GM10248 (cell line): ENCODE measurements at regions not wholly inside any gene's neighbourhood (a gene's known extent, or its start where the extent isn't known, plus 50 kb on each side); places are given as distances from the start of the nearest gene placed in this dataset.

Source experiments
- CTCF ChIA-PET: fragments of 300-600 bp; sonication (Branson Sonifier 250); formaldehyde crosslinking; extraction: SDS; loops from one replicate; lab custom pipeline; 2021; ENCODE audit warnings: antibody characterized with exemption; lab: Yijun Ruan, JAX
- POLR2A ChIA-PET: fragments of 350-650 bp; sonication (Branson Sonifier 250); formaldehyde crosslinking; extraction: SDS; loops from one replicate; lab custom pipeline; 2020; ENCODE audit warnings: antibody characterized with exemption; lab: Yijun Ruan, JAX
- DNase-seq: peaks from one replicate; pipeline ENCODE4 v3.0.0; 2012; ENCODE audit errors: extremely low spot score
- CTCF ChIP-seq: IDR thresholded peaks from 2 replicates; pipeline ENCODE4 v1.5.1; 2012; ENCODE audit warnings: mild to moderate bottlenecking, low read depth; ENCODE audit errors: extremely low read depth, missing control alignments, control extremely low read depth

GRCh38 chr18:7511106-7511505 is 56.0 kb upstream of the PTPRM start:
- POLR2A ChIA-PET = no interaction called here

GRCh38 chr18:7512348-7512747 is 54.8 kb upstream of the PTPRM start:
- no peak for TF ChIP-seq CTCF
- ChIA-PET POLR2A (no interaction called here), CTCF (no interaction called here)
- DNase-seq = no peak

More at GRCh38 chr18:7511106-7511505, 56.0 kb upstream of the PTPRM start:
- DNase-seq = no peak
- TF ChIP-seq CTCF = no peak
- CTCF ChIA-PET = interaction anchor here (1.4 kb wide), 1 partner anchor 18 kb away, joined by 4 read pairs; no protein-coding TSS in a partner anchor

GRCh38 chr18:7512990-7513389 is 54.1 kb upstream of the PTPRM start:
- ChIA-PET POLR2A (no interaction called here), CTCF (no interaction called here)
- no peak for TF ChIP-seq CTCF
- no peak for DNase-seq

GRCh38 chr18:7514796-7515440 is 52.2 kb upstream of the PTPRM start:
- POLR2A ChIA-PET = no interaction called here
- CTCF ChIA-PET = no interaction called here
- no peak for DNase-seq

GRCh38 chr18:7516266-7517117 is 50.6 kb upstream of the PTPRM start:
- CTCF ChIA-PET = no interaction called here
- POLR2A ChIA-PET = no interaction called here
- no peak for TF ChIP-seq CTCF
- DNase-seq = no peak

More at GRCh38 chr18:7514796-7515440, 52.2 kb upstream of the PTPRM start:
- TF ChIP-seq CTCF = no peak
